Mesenchymal stem cell (in vitro differentiated cells and primary cell): ENCODE measurements at regions not wholly inside any gene's neighbourhood (a gene's known extent, or its start where the extent isn't known, plus 50 kb on each side); places are given as distances from the start of the nearest gene placed in this dataset.

Experiments used
- DNase-seq: peaks from one replicate; pipeline ENCODE4 v3.0.0-alpha.2; 2013
- H2AFZ ChIP-seq: one replicate; pipeline ENCODE4 v1.6.1; 2013; ENCODE audit warnings: low read depth, mild to moderate bottlenecking, control low read depth, inconsistent platforms, low read length, moderate library complexity
- H2AK5ac ChIP-seq: 2 replicates; pipeline ENCODE4 v1.6.1; 2013; ENCODE audit warnings: low read length, moderate library complexity, mild to moderate bottlenecking, inconsistent platforms; ENCODE audit not compliant: severe bottlenecking
- H2BK120ac ChIP-seq: one replicate; pipeline ENCODE4 v1.6.1; 2013; ENCODE audit warnings: low read depth, mild to moderate bottlenecking, inconsistent platforms, low read length, moderate library complexity
- H2BK12ac ChIP-seq, 2 experiments: one replicate each; pipeline ENCODE4 v1.6.1; 2013; ENCODE audit warnings: inconsistent platforms in 2 of 2, low read length in 2 of 2, mild to moderate bottlenecking in 2 of 2, moderate library complexity in 2 of 2, control low read depth in 1 of 2
- H2BK15ac ChIP-seq: one replicate; pipeline ENCODE4 v1.6.1; 2013; ENCODE audit warnings: mild to moderate bottlenecking, low read depth, inconsistent platforms; ENCODE audit not compliant: poor library complexity, severe bottlenecking
- H2BK5ac ChIP-seq: 2 replicates; pipeline ENCODE4 v1.6.1; 2013; ENCODE audit warnings: low read depth, mild to moderate bottlenecking, low read length, control low read depth, inconsistent platforms; ENCODE audit not compliant: poor library complexity, severe bottlenecking
- H3K14ac ChIP-seq, 2 experiments: one replicate each; pipeline ENCODE4 v1.6.1; 2013; ENCODE audit warnings: inconsistent platforms in 2 of 2, low read length in 2 of 2, control low read depth in 1 of 2, mild to moderate bottlenecking in 1 of 2, moderate library complexity in 1 of 2
- H3K18ac ChIP-seq, 2 experiments: one replicate each; pipeline ENCODE4 v1.6.1; 2013; ENCODE audit warnings: inconsistent platforms in 2 of 2, low read length in 2 of 2, control low read depth in 1 of 2, low read depth in 1 of 2, mild to moderate bottlenecking in 1 of 2
- H3K23ac ChIP-seq, 2 experiments: one replicate each; pipeline ENCODE4 v1.6.1; 2013; ENCODE audit warnings: inconsistent platforms in 2 of 2, low read length in 2 of 2, mild to moderate bottlenecking in 2 of 2, moderate library complexity in 2 of 2, control low read depth in 1 of 2
- H3K27ac ChIP-seq: 2 replicates; pipeline ENCODE4 v1.5.1; 2013; ENCODE audit warnings: mild to moderate bottlenecking, moderate library complexity, low read length, control low read depth, inconsistent platforms; ENCODE audit not compliant: poor library complexity, severe bottlenecking
- H3K27me3 ChIP-seq, 2 experiments: 2 replicates each; pipeline versions ENCODE4 v1.6.1 to v1.7.0; 2013; ENCODE audit warnings: low read length in 2 of 2, mild to moderate bottlenecking in 2 of 2, moderate library complexity in 2 of 2, control low read depth in 1 of 2, inconsistent platforms in 1 of 2; ENCODE audit not compliant: control insufficient read depth in 1 of 2, insufficient read depth in 1 of 2
- H3K36me3 ChIP-seq, 2 experiments: 2 replicates each; pipeline versions ENCODE4 v1.6.1 to v1.7.0; 2013; ENCODE audit warnings: low read length in 2 of 2, control low read depth in 1 of 2, inconsistent platforms in 1 of 2, low read depth in 1 of 2, mild to moderate bottlenecking in 1 of 2; ENCODE audit not compliant: insufficient read depth in 2 of 2, control insufficient read depth in 1 of 2
- H3K4ac ChIP-seq, 2 experiments: one replicate each; pipeline ENCODE4 v1.6.1; 2013; ENCODE audit warnings: inconsistent platforms in 2 of 2, low read length in 2 of 2, mild to moderate bottlenecking in 2 of 2, moderate library complexity in 2 of 2, control low read depth in 1 of 2, low read depth in 1 of 2
- H3K4me1 ChIP-seq: 2 replicates; pipeline ENCODE4 v1.6.1; 2013; ENCODE audit warnings: low read depth, low read length, control low read depth; ENCODE audit not compliant: control insufficient read depth, insufficient read depth
- H3K4me2 ChIP-seq: 2 replicates; pipeline ENCODE4 v1.6.1; 2013; ENCODE audit warnings: low read length, mild to moderate bottlenecking, inconsistent platforms; ENCODE audit not compliant: poor library complexity, severe bottlenecking
- H3K4me3 ChIP-seq, 2 experiments: 2 replicates each; pipeline versions ENCODE4 v1.5.1 to v1.7.0; 2013; ENCODE audit warnings: low read length in 2 of 2, mild to moderate bottlenecking in 2 of 2, control low read depth in 1 of 2, low read depth in 1 of 2; ENCODE audit not compliant: insufficient read depth in 1 of 2
- H3K79me1 ChIP-seq: replicated peaks from 2 replicates; pipeline ENCODE4 v1.6.1; 2013; ENCODE audit warnings: mild to moderate bottlenecking, control low read depth, low read length, inconsistent platforms; ENCODE audit not compliant: poor library complexity, severe bottlenecking
- H3K9ac ChIP-seq: 2 replicates; pipeline ENCODE4 v1.7.0; 2013; ENCODE audit warnings: mild to moderate bottlenecking, low read length, moderate library complexity
- H3K9me3 ChIP-seq: 2 replicates; pipeline ENCODE4 v1.7.0; 2013; ENCODE audit warnings: mild to moderate bottlenecking, low read length; ENCODE audit not compliant: control insufficient read depth
- H4K8ac ChIP-seq: one replicate; pipeline ENCODE4 v1.6.1; 2013; ENCODE audit warnings: inconsistent platforms, mild to moderate bottlenecking, low read length, moderate library complexity
- H4K91ac ChIP-seq: one replicate; pipeline ENCODE4 v1.6.1; 2013; ENCODE audit warnings: mild to moderate bottlenecking, low read length, inconsistent platforms
- WGBS: methylation state at CpG from one replicate; pipeline ENCODE4 v1.1.7; 2013; ENCODE audit warnings: mixed read lengths; 5-methylcytosine and 5-hydroxymethylcytosine counted together

- no peak overlapping the region for H3K4me2 ChIP-seq
- H3K14ac ChIP-seq, result no peak overlapping the region
- DNase-seq, result no peak
- H3K4ac ChIP-seq, result no peak overlapping the region
- no peaks in the 10 kb centered on the region for H3K79me1 ChIP-seq
- no peak overlapping the region for H2BK5ac ChIP-seq
- no peak overlapping the region for H2AFZ ChIP-seq
- no peak overlapping the region for H4K91ac ChIP-seq
- no peak overlapping the region for H2BK12ac ChIP-seq
- peaks cover 63% of the 10 kb centered on the region for H3K9me3 ChIP-seq
- H3K18ac ChIP-seq, result no peak overlapping the region
- no peak overlapping the region for H3K9ac ChIP-seq
- H3K27ac ChIP-seq, result no peak overlapping the region
- H2BK120ac ChIP-seq, result no peak overlapping the region
- H3K36me3 ChIP-seq, result no peaks in the 10 kb centered on the region
- no peak overlapping the region for H3K23ac ChIP-seq
- H3K4me1 ChIP-seq, result no peaks in the 10 kb centered on the region
- no peaks in the 10 kb centered on the region for H3K27me3 ChIP-seq
- H2AK5ac ChIP-seq, result no peak overlapping the region
- 89% methylated on average over 2 of the region's 2 CpGs for WGBS
- H2BK15ac ChIP-seq, result no peak overlapping the region
- H3K4me3 ChIP-seq, result no peak overlapping the region
- H4K8ac ChIP-seq, result no peak overlapping the region
These were observed 699.8 kb downstream of the NR2F2 start for GRCh38 chr15:97030251-97030650.

GRCh38 chr15:97036301-97036700, 705.8 kb downstream of the NR2F2 start:
- Histone ChIP-seq H3K27me3 (no peaks in the 10 kb centered on the region), H3K27ac (no peak overlapping the region), H3K4me1 (no peaks in the 10 kb centered on the region), H4K91ac (no peak overlapping the region), H2BK120ac (no peak overlapping the region), H2BK5ac (no peak overlapping the region), H3K18ac (no peak overlapping the region), H3K9ac (no peak overlapping the region), H3K4ac (no peak overlapping the region), H3K14ac (no peak overlapping the region), H3K4me2 (no peak overlapping the region), H3K36me3 (no peaks in the 10 kb centered on the region), H2AFZ (no peak overlapping the region), H3K9me3 (peaks cover 39% of the 10 kb centered on the region), H2AK5ac (no peak overlapping the region), H2BK12ac (no peak overlapping the region), H3K79me1 (no peaks in the 10 kb centered on the region), H2BK15ac (no peak overlapping the region), H4K8ac (no peak overlapping the region), H3K23ac (no peak overlapping the region), H3K4me3 (no peak overlapping the region)
- WGBS, result 17% methylated on average over 1 of the region's 3 CpGs
- DNase-seq, result peak; percentile 30

GRCh38 chr15:97037080-97037479, 706.6 kb downstream of the NR2F2 start:
- Histone ChIP-seq H3K4me3 (no peak overlapping the region), H3K23ac (no peak overlapping the region), H2AFZ (peak overlapping the region; percentile 76), H3K9me3 (peaks cover 32% of the 10 kb centered on the region), H3K27me3 (no peaks in the 10 kb centered on the region), H2BK120ac (no peak overlapping the region), H3K27ac (no peak overlapping the region), H3K36me3 (no peaks in the 10 kb centered on the region), H3K4me2 (no peak overlapping the region), H3K9ac (no peak overlapping the region), H3K18ac (peak overlapping the region in 1 of 2 experiments; percentile 24), H3K79me1 (no peaks in the 10 kb centered on the region), H4K91ac (no peak overlapping the region), H2BK5ac (no peak overlapping the region), H3K4me1 (no peaks in the 10 kb centered on the region), H3K14ac (no peak overlapping the region), H2BK15ac (no peak overlapping the region), H3K4ac (peak overlapping the region in 1 of 2 experiments; percentile 49), H2AK5ac (no peak overlapping the region), H4K8ac (no peak overlapping the region), H2BK12ac (peak overlapping the region; percentile 87 to 94)
- 73% methylated on average over 1 of the region's 1 CpG for WGBS
- peak; percentile 22 for DNase-seq

GRCh38 chr15:97045666-97046421, 715.3 kb downstream of the NR2F2 start:
- 56% methylated on average over 2 of the region's 4 CpGs for WGBS
- H2AFZ ChIP-seq, result no peak overlapping the region
- H4K91ac ChIP-seq, result no peak overlapping the region

More at GRCh38 chr15:97045666-97046421, 715.3 kb downstream of the NR2F2 start:
- Histone ChIP-seq H4K8ac (no peak overlapping the region), H2BK15ac (no peak overlapping the region), H2BK120ac (no peak overlapping the region), H2AK5ac (no peak overlapping the region), H3K27me3 (no peaks in the 10 kb centered on the region), H3K4ac (no peak overlapping the region), H3K9me3 (peaks cover 18% of the 10 kb centered on the region), H3K9ac (no peak overlapping the region), H3K79me1 (no peaks in the 10 kb centered on the region), H3K27ac (no peak overlapping the region), H3K4me2 (no peak overlapping the region), H3K4me1 (no peaks in the 10 kb centered on the region), H3K36me3 (no peaks in the 10 kb centered on the region), H3K18ac (no peak overlapping the region), H3K4me3 (no peak overlapping the region), H3K23ac (no peak overlapping the region), H2BK5ac (no peak overlapping the region), H2BK12ac (no peak overlapping the region), H3K14ac (no peak overlapping the region)
- DNase-seq, result no peak
